ENCODE measurements at regions not wholly inside any gene's neighbourhood (a gene's known extent, or its start where the extent isn't known, plus 50 kb on each side); places are given as distances from the start of the nearest gene placed in this dataset.

- TF ChIP-seq CTCF (conservative IDR thresholded peaks at IDR 0.05; ENCODE audit: low read depth, low read length) (no peak), EZH2 (IDR thresholded peaks at IDR 0.05; ENCODE audit: borderline replicate concordance, low read depth, low read length, poor library complexity, severe bottlenecking) (no peak)
Measured at GRCh38 chr15:39183164-39183881, 397.6 kb upstream of the THBS1 start.
